ENCODE measurements at regions not wholly inside any gene's neighbourhood (a gene's known extent, or its start where the extent isn't known, plus 50 kb on each side); places are given as distances from the start of the nearest gene placed in this dataset.

DNA sequence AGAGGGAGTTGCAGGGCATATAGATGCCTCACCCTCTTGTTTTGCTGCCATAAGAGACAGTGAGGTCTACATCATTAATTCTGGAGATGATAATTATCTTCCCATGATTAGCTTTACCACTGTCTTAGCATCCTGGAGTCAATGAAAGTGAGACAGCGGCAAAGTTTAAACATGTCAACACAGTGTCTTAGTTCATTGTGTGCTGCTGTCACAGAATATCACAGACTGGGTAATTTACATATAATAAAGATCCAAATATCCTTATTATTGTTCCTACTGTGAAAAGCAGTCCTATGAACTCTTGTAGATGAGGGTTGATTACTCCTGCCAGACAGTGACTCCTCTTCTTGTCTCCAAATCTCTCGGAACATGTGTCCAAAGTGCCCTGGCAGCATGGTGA, 658.6 kb upstream of the ADGRB3 start:
- Histone ChIP-seq H4K20me1 (ENCODE audit: low read length) (no peaks in the 10 kb centered on the region), H3F3A (ENCODE audit: low read length, unreplicated experiment) (no peaks in the 10 kb centered on the region), H3K4me3 (ENCODE audit: low read length) (no peak overlapping the region), H3K4me2 (ENCODE audit: low read length) (no peak overlapping the region), H3K27me3 (ENCODE audit: low read length) (no peaks in the 10 kb centered on the region), H3K27ac (ENCODE audit: low read length) (no peak overlapping the region), H3K79me2 (ENCODE audit: low read length) (no peaks in the 10 kb centered on the region), H3K4me1 (ENCODE audit: insufficient read depth, low read length) (no peaks in the 10 kb centered on the region), H3K9ac (ENCODE audit: low read length) (no peak overlapping the region), H3K9me3 (ENCODE audit: low read length) (no peaks in the 10 kb centered on the region), H3K36me3 (ENCODE audit: low read depth, low read length) (no peaks in the 10 kb centered on the region), H2AFZ (ENCODE audit: low read length) (no peak overlapping the region), H3K9me2 (replicated peaks; ENCODE audit: low read length) (no peaks in the 10 kb centered on the region)
- ATAC-seq: no peak
- DNase-seq: no peak
- intact Hi-C loops (cut with micrococcal nuclease): no loop called here
- ChIA-PET POLR2A (ENCODE audit: unreplicated experiment) (no interaction called here), CTCF (no interaction called here)
- no TSS peak for BruUV-seq (replicated peaks)
- TF ChIP-seq, protein P1, sequence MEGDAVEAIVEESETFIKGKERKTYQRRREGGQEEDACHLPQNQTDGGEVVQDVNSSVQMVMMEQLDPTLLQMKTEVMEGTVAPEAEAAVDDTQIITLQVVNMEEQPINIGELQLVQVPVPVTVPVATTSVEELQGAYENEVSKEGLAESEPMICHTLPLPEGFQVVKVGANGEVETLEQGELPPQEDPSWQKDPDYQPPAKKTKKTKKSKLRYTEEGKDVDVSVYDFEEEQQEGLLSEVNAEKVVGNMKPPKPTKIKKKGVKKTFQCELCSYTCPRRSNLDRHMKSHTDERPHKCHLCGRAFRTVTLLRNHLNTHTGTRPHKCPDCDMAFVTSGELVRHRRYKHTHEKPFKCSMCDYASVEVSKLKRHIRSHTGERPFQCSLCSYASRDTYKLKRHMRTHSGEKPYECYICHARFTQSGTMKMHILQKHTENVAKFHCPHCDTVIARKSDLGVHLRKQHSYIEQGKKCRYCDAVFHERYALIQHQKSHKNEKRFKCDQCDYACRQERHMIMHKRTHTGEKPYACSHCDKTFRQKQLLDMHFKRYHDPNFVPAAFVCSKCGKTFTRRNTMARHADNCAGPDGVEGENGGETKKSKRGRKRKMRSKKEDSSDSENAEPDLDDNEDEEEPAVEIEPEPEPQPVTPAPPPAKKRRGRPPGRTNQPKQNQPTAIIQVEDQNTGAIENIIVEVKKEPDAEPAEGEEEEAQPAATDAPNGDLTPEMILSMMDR (conservative IDR thresholded peaks at IDR 0.05; ENCODE audit: low read depth, low read length): no peak
- TF ChIP-seq EZH2phosphoT487 (IDR thresholded peaks at IDR 0.05; ENCODE audit: borderline replicate concordance, low read length) (no peak), EZH2 (IDR thresholded peaks at IDR 0.05; ENCODE audit: low read length, unreplicated experiment) (no peak)

DNA sequence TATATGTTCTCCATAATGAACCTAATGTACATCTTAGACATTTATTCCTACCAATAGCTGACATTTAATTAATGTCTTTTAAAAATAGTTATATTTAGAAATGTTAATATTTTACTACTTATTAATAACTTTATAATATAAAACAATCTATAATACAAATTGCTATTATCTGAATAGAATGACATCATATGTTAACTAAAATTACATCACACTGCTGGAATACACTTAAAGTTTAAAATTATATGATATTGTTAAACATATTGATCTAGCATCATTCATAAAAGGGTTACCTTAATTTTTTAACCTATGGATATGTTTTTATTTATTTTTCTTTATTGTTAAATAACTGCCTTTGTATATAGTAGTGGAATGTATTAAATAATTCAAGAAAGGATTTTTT, 660.2 kb upstream of the ADGRB3 start:
- H4K20me1 ChIP-seq (ENCODE audit: low read length): no peaks in the 10 kb centered on the region
- DNase-seq (no peak), ATAC-seq (no peak)
- no peaks in the 10 kb centered on the region for H3K4me1 ChIP-seq (ENCODE audit: insufficient read depth, low read length)
- ChIA-PET POLR2A (ENCODE audit: unreplicated experiment) (no interaction called here), CTCF (no interaction called here)
- no peak overlapping the region for H3K4me3 ChIP-seq (ENCODE audit: low read length)
- no peaks in the 10 kb centered on the region for H3K36me3 ChIP-seq (ENCODE audit: low read depth, low read length)
- no peaks in the 10 kb centered on the region for H3K27me3 ChIP-seq (ENCODE audit: low read length)
- no peak overlapping the region for H2AFZ ChIP-seq (ENCODE audit: low read length)
- no peak overlapping the region for H3K9ac ChIP-seq (ENCODE audit: low read length)
- H3K9me2 ChIP-seq (replicated peaks; ENCODE audit: low read length): no peaks in the 10 kb centered on the region
- H3K9me3 ChIP-seq (ENCODE audit: low read length): no peaks in the 10 kb centered on the region
- H3K27ac ChIP-seq (ENCODE audit: low read length): no peak overlapping the region
- no peaks in the 10 kb centered on the region for H3F3A ChIP-seq (ENCODE audit: low read length, unreplicated experiment)
- TF ChIP-seq, protein P1 (conservative IDR thresholded peaks at IDR 0.05; ENCODE audit: low read depth, low read length): no peak
- TF ChIP-seq EZH2phosphoT487 (IDR thresholded peaks at IDR 0.05; ENCODE audit: borderline replicate concordance, low read length) (no peak), EZH2 (IDR thresholded peaks at IDR 0.05; ENCODE audit: low read length, unreplicated experiment) (no peak)
- H3K79me2 ChIP-seq (ENCODE audit: low read length): no peaks in the 10 kb centered on the region
- intact Hi-C loops (cut with micrococcal nuclease): no loop called here
- H3K4me2 ChIP-seq (ENCODE audit: low read length): no peak overlapping the region
- no TSS peak for BruUV-seq (replicated peaks)

DNA sequence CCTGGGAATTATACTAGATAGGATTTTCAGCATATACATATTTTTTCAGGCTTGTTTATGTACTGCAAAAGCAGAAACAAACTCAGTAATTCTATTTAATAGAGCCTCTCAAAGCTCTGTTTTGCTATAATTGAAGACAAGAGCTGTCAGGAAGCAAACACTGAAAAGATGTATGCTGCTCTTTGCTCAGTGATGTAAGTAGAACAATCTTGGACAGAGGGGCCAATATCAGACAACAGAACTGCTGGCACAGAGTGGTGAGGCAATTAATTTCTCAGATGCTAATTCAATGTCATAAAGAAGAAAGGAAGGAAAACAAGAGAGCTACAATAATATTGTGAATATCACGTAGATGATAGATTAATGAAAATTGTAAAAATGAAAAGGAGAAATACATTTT, 663.3 kb upstream of the ADGRB3 start:
- Histone ChIP-seq H3K4me1 (ENCODE audit: insufficient read depth, low read length) (no peaks in the 10 kb centered on the region), H3K9me3 (ENCODE audit: low read length) (no peaks in the 10 kb centered on the region), H3F3A (ENCODE audit: low read length, unreplicated experiment) (no peaks in the 10 kb centered on the region), H3K36me3 (ENCODE audit: low read depth, low read length) (no peaks in the 10 kb centered on the region), H3K4me2 (ENCODE audit: low read length) (no peak overlapping the region), H4K20me1 (ENCODE audit: low read length) (no peaks in the 10 kb centered on the region), H3K9me2 (replicated peaks; ENCODE audit: low read length) (no peaks in the 10 kb centered on the region), H2AFZ (ENCODE audit: low read length) (no peak overlapping the region), H3K79me2 (ENCODE audit: low read length) (no peaks in the 10 kb centered on the region), H3K9ac (ENCODE audit: low read length) (no peak overlapping the region), H3K4me3 (ENCODE audit: low read length) (no peak overlapping the region), H3K27me3 (ENCODE audit: low read length) (no peaks in the 10 kb centered on the region), H3K27ac (ENCODE audit: low read length) (no peak overlapping the region)
- DNase-seq (no peak), ATAC-seq (no peak)
- BruUV-seq (replicated peaks): no TSS peak
- ChIA-PET CTCF (no interaction called here), POLR2A (ENCODE audit: unreplicated experiment) (no interaction called here)
- intact Hi-C loops (cut with micrococcal nuclease): no loop called here
- TF ChIP-seq, protein P1 (conservative IDR thresholded peaks at IDR 0.05; ENCODE audit: low read depth, low read length): no peak
- TF ChIP-seq EZH2 (IDR thresholded peaks at IDR 0.05; ENCODE audit: low read length, unreplicated experiment) (no peak), EZH2phosphoT487 (IDR thresholded peaks at IDR 0.05; ENCODE audit: borderline replicate concordance, low read length) (no peak)
